ENCODE measurements at regions not wholly inside any gene's neighbourhood (a gene's known extent, or its start where the extent isn't known, plus 50 kb on each side); places are given as distances from the start of the nearest gene placed in this dataset.

DNA sequence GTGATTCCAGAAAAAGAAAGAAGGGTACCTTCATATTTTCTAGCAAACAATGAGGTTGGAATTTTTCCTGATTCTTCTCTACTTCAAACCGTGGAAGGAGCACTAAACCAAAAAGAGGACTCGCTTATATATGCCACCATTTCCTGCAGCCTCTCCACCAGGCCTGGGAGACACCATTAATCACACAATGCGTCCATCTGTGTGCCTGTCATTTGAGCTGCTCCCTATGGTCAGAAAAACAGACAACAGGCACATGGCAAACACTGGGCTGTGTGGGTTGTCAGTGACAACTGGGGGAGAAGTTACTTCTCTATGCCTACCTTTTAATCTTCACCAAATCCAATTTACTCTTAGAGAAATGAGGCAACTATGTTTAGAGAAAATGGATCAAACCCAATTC, 71.9 kb downstream of the NR2F2 start:
- H3K27me3 ChIP-seq (ENCODE audit: control insufficient read depth, extremely low read depth, insufficient read depth, low read length): peaks cover 7% of the 10 kb centered on the region
- no peaks in the 10 kb centered on the region for H3K9me3 ChIP-seq (ENCODE audit: control insufficient read depth, low read depth, low read length)
- no peaks in the 10 kb centered on the region for H4K20me1 ChIP-seq (ENCODE audit: control insufficient read depth, extremely low read depth, insufficient read depth, low read length)
- FAIRE-seq: no peak
- no peak overlapping the region for H3K9ac ChIP-seq (ENCODE audit: control insufficient read depth, extremely low read depth, insufficient read depth, low read length)
- no peak overlapping the region for H3K27ac ChIP-seq (ENCODE audit: control insufficient read depth, insufficient read depth, low read length)
- H3K9me1 ChIP-seq (ENCODE audit: control insufficient read depth, extremely low read depth, insufficient read depth, low read length): no peaks in the 10 kb centered on the region
- dilution Hi-C loops (cut with MboI; ENCODE audit: extremely low pct_ligation_motif_present, low sequenced_read_pairs): no loop called here
- H3K4me3 ChIP-seq (ENCODE audit: control insufficient read depth in 2 of 3, extremely low read depth in 1 of 3, insufficient read depth in 2 of 3, low read depth in 1 of 3, low read length in 3 of 3): no peak overlapping the region
- H3K4me1 ChIP-seq (ENCODE audit: control insufficient read depth, extremely low read depth, insufficient read depth, low read length): no peaks in the 10 kb centered on the region
- TF ChIP-seq CTCF (optimal IDR thresholded peaks at IDR 0.05 in 1 of 3, IDR thresholded peaks at IDR 0.05 in 1 of 3, conservative IDR thresholded peaks at IDR 0.05 in 1 of 3; ENCODE audit: extremely low read depth in 1 of 3, insufficient read depth in 2 of 3, low read length in 3 of 3): no peak
- TF ChIP-seq EZH2 (IDR thresholded peaks at IDR 0.05; ENCODE audit: low read length): no peak
- no peaks in the 10 kb centered on the region for H3K79me2 ChIP-seq (ENCODE audit: control insufficient read depth, insufficient read depth, low read length)
- H3K4me2 ChIP-seq (ENCODE audit: control insufficient read depth, extremely low read depth, insufficient read depth, low read depth, low read length): no peak overlapping the region
- H3K36me3 ChIP-seq (ENCODE audit: control insufficient read depth in 2 of 2, extremely low read depth in 1 of 2, insufficient read depth in 2 of 2, low read length in 2 of 2): no peaks in the 10 kb centered on the region
- no peak overlapping the region for H2AFZ ChIP-seq (ENCODE audit: control insufficient read depth, low read length)
- DNase-seq (ENCODE audit: low read depth, low spot score): no peak

DNA sequence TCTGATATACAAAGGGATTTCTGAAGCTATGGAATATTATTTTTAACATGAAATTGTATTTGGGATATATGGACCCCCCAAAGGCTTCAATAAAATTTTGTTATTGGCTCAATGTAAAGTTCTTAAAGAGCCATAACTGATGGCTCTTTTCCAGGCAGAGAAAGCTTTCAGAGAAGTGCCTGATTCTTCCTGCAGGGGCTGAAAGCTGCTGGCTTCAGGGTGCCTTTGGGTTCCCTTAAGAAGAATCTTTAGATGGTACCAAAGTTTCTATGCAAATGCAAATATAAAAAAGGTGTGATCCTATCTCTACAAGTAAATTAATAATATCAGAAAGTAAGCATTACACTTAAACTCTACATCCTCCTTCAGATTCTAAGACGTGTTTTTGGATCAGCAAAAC, 72.6 kb downstream of the NR2F2 start:
- Histone ChIP-seq H3K79me2 (ENCODE audit: control insufficient read depth, insufficient read depth, low read length) (no peaks in the 10 kb centered on the region), H3K27ac (ENCODE audit: control insufficient read depth, insufficient read depth, low read length) (no peak overlapping the region), H3K9me1 (ENCODE audit: control insufficient read depth, extremely low read depth, insufficient read depth, low read length) (no peaks in the 10 kb centered on the region), H4K20me1 (ENCODE audit: control insufficient read depth, extremely low read depth, insufficient read depth, low read length) (no peaks in the 10 kb centered on the region), H3K4me1 (ENCODE audit: control insufficient read depth, extremely low read depth, insufficient read depth, low read length) (no peaks in the 10 kb centered on the region), H3K27me3 (ENCODE audit: control insufficient read depth, extremely low read depth, insufficient read depth, low read length) (peaks cover 14% of the 10 kb centered on the region), H2AFZ (ENCODE audit: control insufficient read depth, low read length) (no peak overlapping the region), H3K9ac (ENCODE audit: control insufficient read depth, extremely low read depth, insufficient read depth, low read length) (no peak overlapping the region), H3K9me3 (ENCODE audit: control insufficient read depth, low read depth, low read length) (no peaks in the 10 kb centered on the region), H3K4me2 (ENCODE audit: control insufficient read depth, extremely low read depth, insufficient read depth, low read depth, low read length) (no peak overlapping the region), H3K4me3 (ENCODE audit: control insufficient read depth in 2 of 3, extremely low read depth in 1 of 3, insufficient read depth in 2 of 3, low read depth in 1 of 3, low read length in 3 of 3) (no peak overlapping the region), H3K36me3 (ENCODE audit: control insufficient read depth in 2 of 2, extremely low read depth in 1 of 2, insufficient read depth in 2 of 2, low read length in 2 of 2) (no peaks in the 10 kb centered on the region)
- dilution Hi-C loops (cut with MboI; ENCODE audit: extremely low pct_ligation_motif_present, low sequenced_read_pairs): no loop called here
- DNase-seq (ENCODE audit: low read depth, low spot score) (no peak), FAIRE-seq (no peak)
- no peak for TF ChIP-seq CTCF (optimal IDR thresholded peaks at IDR 0.05 in 1 of 3, IDR thresholded peaks at IDR 0.05 in 1 of 3, conservative IDR thresholded peaks at IDR 0.05 in 1 of 3; ENCODE audit: extremely low read depth in 1 of 3, insufficient read depth in 2 of 3, low read length in 3 of 3)
- TF ChIP-seq EZH2 (IDR thresholded peaks at IDR 0.05; ENCODE audit: low read length): no peak
